GM10248 (cell line): ENCODE measurements at regions not wholly inside any gene's neighbourhood (a gene's known extent, or its start where the extent isn't known, plus 50 kb on each side); places are given as distances from the start of the nearest gene placed in this dataset.
"Not testable (repeated sequence)": the region's sequence is repeated elsewhere in the genome, so short reads cannot be mapped to it uniquely, and the experiment has no call there.

Source experiments
- CTCF ChIA-PET: fragments of 300-600 bp; sonication (Branson Sonifier 250); formaldehyde crosslinking; extraction: SDS; loops from one replicate; lab custom pipeline; 2021; ENCODE audit warnings: antibody characterized with exemption; lab: Yijun Ruan, JAX
- POLR2A ChIA-PET: fragments of 350-650 bp; sonication (Branson Sonifier 250); formaldehyde crosslinking; extraction: SDS; loops from one replicate; lab custom pipeline; 2020; ENCODE audit warnings: antibody characterized with exemption; lab: Yijun Ruan, JAX
- DNase-seq: peaks from one replicate; pipeline ENCODE4 v3.0.0; 2012; ENCODE audit errors: extremely low spot score
- TF ChIP-seq, protein P1 (sequence below): IDR thresholded peaks from 2 replicates; pipeline ENCODE4 v1.5.1; 2012; ENCODE audit warnings: mild to moderate bottlenecking, low read depth; ENCODE audit errors: extremely low read depth, missing control alignments, control extremely low read depth

- CTCF ChIA-PET, result no interaction called here
- TF ChIP-seq, protein P1, sequence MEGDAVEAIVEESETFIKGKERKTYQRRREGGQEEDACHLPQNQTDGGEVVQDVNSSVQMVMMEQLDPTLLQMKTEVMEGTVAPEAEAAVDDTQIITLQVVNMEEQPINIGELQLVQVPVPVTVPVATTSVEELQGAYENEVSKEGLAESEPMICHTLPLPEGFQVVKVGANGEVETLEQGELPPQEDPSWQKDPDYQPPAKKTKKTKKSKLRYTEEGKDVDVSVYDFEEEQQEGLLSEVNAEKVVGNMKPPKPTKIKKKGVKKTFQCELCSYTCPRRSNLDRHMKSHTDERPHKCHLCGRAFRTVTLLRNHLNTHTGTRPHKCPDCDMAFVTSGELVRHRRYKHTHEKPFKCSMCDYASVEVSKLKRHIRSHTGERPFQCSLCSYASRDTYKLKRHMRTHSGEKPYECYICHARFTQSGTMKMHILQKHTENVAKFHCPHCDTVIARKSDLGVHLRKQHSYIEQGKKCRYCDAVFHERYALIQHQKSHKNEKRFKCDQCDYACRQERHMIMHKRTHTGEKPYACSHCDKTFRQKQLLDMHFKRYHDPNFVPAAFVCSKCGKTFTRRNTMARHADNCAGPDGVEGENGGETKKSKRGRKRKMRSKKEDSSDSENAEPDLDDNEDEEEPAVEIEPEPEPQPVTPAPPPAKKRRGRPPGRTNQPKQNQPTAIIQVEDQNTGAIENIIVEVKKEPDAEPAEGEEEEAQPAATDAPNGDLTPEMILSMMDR, result no peak
- POLR2A ChIA-PET, result no interaction called here
- DNase-seq, result no peak
These were observed 385.0 kb upstream of the SLC35B3 start for GRCh38 chr6:8820313-8820712.

DNA sequence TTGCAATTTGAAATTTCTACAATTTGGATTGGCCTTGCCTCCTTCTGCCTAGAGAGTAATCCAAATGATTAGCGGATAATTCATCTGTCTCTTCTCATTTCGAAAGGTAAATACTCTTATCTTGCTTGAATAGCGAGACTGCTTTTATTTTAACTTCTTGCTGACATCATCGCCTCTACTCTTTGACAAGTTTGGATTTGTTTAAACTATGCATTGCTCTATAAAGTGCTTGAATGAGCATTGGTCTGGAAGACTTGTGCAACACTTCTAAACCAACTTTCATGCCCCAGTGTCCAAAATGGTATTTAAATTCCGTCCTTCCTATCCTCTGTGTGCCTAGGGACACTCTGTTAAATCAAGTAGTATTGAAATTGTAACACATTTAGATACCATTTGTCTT lies 384.1 kb upstream of the SLC35B3 start:
- ChIA-PET CTCF (no interaction called here), POLR2A (no interaction called here)
- TF ChIP-seq, protein P1, result no peak
- no peak for DNase-seq

DNA sequence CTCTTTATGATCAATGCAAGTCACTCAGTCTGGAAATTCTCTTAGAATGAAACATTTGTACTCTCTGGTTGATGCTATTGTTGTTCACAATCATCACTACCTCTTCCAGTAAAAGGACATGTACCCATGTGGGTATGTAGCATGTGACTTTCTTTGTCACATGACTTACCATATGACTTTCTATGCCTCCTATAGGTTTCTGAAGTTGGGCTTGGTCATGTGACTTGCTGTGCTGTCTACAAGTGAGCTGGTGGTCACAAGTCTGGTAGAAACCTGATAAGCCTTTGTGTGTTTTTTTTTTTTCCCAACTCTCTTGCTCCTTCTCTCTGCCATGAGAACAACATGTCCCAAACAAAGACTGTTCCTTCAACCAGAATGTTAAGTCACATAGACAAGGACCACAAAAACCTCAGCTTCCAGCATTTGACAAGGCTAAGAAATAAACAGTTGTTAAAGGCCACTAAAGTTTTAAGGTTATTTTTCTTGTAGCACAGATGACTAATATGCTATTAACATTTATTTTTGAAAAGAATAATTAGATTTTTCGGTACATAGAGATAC lies 379.2 kb upstream of the SLC35B3 start:
- ChIA-PET CTCF (no interaction called here), POLR2A (no interaction called here)
- DNase-seq, result no peak

GRCh38 chr6:8810325-8810724 lies 375.0 kb upstream of the SLC35B3 start:
- DNase-seq, result no peak
- CTCF ChIA-PET, result no interaction called here
- POLR2A ChIA-PET, result interaction anchor here (0.6 kb wide), 1 partner anchor 1614 kb away, joined by 7 read pairs; no protein-coding TSS in a partner anchor
- TF ChIP-seq, protein P1, result no peak

More for the DNA sequence above, 379.2 kb upstream of the SLC35B3 start:
- TF ChIP-seq, protein P1, result no peak

DNA sequence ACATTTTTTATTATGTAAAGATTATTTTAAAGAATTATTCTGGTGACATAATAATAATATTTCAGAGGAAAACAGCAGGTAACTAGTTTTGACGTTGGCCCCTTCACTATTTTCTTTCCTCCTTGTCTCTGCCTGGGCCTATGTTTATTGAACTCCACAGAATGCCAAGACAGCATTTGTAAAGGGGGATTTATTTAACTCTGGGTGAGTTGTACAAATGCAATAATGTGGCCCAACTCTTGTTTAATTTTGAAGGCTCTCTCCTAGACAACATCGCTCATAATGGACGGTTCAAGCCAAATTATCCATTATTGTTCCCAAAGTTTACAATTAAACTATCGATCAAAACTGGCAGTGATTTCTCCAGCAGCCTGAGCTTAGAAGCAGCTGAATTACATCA lies 374.3 kb upstream of the SLC35B3 start:
- CTCF ChIA-PET, result no interaction called here
- DNase-seq, result no peak
- TF ChIP-seq, protein P1, result no peak
- POLR2A ChIA-PET, result no interaction called here

DNA sequence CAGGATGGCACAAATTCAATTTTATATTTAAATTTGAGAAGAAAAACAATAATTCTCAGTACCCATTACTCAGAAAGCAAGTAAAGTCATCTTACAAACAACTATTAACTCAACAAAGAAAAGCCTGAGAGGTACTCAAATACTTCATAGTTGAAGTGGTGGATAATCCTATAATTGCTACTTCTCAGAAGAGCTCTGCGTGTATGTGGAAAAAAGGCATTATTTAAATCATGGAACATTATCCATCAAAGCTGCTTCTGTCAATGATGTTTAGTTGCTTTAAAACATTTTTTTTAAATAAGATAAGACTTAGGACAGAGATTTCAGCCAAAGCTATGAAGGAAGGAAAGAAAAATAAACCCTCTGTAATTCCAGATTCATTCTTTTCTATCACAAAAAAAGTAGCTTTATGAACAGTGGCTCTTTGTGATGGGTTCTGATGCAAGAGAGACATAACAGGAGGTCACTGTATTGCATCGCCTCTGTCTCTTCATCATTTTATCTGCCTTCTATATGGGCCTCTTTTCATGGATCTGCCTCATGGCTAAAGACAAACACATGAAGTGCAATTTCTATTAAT lies 367.9 kb upstream of the SLC35B3 start:
- TF ChIP-seq, protein P1, result no peak
- CTCF ChIA-PET, result no interaction called here
- no peak for DNase-seq
- POLR2A ChIA-PET, result no interaction called here

GRCh38 chr6:8802397-8802796 lies 367.1 kb upstream of the SLC35B3 start:
- POLR2A ChIA-PET, CTCF ChIA-PET, DNase-seq: not testable (repeated sequence)
